HG02642 (cell line): ENCODE measurements at regions not wholly inside any gene's neighbourhood (a gene's known extent, or its start where the extent isn't known, plus 50 kb on each side); places are given as distances from the start of the nearest gene placed in this dataset.

Source experiments
- ATAC-seq: cut with Tn5 transposase; IDR thresholded peaks from one replicate; pipeline ENCODE4 v1.9.1; 2021; ENCODE audit warnings: mild to moderate bottlenecking; ENCODE audit not compliant: unreplicated experiment, poor library complexity

DNA sequence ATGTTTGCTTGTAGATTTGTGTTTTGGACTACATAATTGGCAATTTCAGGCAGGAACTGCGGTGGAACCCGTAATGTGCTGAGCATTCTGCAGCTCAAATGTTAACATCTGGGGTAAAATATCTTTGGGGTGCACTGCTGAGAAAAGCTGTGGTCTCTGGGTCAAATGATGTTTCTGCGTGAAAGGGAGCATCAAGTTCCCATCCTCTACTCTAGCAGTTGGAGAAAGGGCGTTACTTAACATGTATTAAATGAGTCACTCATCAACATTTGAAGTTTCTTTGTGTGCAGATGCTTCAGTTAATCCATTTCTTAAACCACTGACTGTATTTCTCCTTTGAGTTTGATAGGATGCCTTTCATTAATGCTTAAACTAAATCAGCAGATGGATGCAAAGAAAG, 273.1 kb upstream of the PITRM1 start:
- no peak for ATAC-seq

- no peak for ATAC-seq
Observed at GRCh38 chr10:3442451-3442990, 269.9 kb upstream of the PITRM1 start.

DNA sequence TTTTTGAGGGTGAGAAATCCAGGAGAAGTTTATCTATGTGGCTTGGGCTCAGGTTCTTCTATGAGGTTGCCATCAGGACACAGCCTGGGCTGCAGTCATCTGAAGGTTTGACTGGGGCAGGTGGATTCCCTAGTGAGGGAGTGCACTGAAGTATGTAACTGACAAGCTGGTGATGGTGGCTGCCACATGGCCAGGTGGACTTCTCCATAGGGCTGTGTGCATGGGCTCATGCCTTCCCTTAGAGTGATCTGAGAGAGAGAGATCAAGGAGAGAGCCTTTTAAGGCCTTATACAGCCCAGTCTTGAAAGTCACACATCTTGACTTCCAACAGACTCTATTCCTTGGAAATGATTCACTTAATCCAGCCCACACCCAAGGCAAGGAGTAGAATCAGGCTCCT, 266.6 kb upstream of the PITRM1 start:
- ATAC-seq: no peak

- ATAC-seq: no peak
Observed at GRCh38 chr10:3438606-3439005, 266.0 kb upstream of the PITRM1 start.

- no peak for ATAC-seq
Observed at GRCh38 chr10:3435671-3436070, 263.1 kb upstream of the PITRM1 start.

DNA sequence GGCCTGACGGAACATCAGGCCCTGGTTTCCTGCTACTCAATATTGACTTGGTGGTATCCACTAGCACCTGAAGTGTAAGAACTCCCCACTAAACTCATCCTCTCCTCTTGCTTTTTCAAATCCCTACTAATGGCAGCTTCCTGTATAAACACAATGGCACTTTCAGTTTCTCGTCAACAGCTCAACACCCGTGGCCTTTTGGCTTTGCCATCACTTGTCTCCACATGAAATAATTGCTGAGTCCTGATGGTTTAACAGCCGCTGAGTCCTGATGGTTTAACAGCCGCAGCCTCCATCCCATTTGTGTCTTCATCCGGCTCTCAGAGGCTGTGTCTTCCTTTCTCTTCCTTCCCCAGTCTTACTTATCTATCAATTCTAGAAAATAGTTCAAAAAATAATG, 261.4 kb upstream of the PITRM1 start:
- ATAC-seq: no peak

GRCh38 chr10:3433131-3433530, 260.5 kb upstream of the PITRM1 start:
- no peak for ATAC-seq

- no peak for ATAC-seq
Observed at GRCh38 chr10:3432081-3432825, 259.7 kb upstream of the PITRM1 start.

- ATAC-seq: no peak
Observed at GRCh38 chr10:3430501-3430900, 257.9 kb upstream of the PITRM1 start.

DNA sequence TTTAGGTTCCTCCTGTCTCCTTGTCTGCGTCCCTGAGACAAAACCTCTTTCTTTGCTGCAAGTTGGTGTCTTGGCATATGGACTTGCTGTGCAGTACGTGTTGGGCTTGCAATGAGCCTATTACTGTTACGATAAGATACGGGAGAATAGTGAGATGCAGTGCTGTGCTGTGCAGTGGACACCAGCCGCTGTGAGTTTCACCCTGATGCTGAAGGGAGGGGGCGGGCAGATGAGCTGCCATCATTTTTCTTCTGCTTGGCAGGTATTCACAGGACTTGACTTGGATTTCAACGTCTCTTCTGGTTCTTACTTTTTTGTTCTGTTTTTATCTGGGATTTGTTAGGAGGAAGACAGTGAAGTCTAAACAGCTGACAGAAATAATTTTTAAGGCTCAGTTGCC, 257.1 kb upstream of the PITRM1 start:
- ATAC-seq: no peak

GRCh38 chr10:3428826-3429225, 256.2 kb upstream of the PITRM1 start:
- ATAC-seq: no peak

DNA sequence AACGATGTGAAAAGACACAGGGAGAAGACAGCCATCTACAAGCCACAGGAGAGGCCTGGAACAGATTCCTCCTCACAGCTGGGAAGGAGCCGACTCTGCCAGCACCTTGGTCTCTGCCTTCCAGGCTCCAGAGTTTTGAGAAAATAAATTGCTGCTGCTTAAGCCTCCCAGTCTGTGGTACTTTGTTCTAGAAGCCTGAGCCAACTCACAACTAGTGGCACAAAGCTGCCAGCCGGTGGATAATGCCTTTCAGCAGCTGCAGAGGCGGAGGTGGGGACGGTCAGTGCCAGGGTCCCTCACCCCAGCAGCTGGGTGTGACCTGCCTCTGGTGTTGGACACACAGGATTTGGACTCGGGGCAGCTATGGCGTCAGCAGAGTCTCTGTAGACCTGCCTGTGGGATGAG, 255.4 kb upstream of the PITRM1 start:
- no peak for ATAC-seq

DNA sequence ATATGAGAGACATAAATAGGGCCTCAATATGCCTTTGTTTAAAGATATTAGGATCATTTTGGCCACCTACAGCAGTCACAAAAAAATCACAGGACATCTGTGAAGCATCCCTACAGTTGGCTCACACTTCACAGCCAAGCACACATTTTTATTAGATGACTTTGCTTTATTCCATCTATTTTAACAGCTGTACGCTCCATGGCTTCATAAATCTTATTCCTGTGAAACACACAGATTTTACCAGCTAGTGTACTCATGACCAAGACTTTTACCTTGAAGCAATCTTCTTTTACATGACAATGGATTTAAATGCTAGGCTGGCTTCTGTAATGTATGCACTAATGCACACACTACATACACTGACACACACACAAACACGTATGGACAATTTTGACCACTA, 254.8 kb upstream of the PITRM1 start:
- ATAC-seq: no peak

- ATAC-seq: no peak
Observed at GRCh38 chr10:3426190-3426845, 253.7 kb upstream of the PITRM1 start.

DNA sequence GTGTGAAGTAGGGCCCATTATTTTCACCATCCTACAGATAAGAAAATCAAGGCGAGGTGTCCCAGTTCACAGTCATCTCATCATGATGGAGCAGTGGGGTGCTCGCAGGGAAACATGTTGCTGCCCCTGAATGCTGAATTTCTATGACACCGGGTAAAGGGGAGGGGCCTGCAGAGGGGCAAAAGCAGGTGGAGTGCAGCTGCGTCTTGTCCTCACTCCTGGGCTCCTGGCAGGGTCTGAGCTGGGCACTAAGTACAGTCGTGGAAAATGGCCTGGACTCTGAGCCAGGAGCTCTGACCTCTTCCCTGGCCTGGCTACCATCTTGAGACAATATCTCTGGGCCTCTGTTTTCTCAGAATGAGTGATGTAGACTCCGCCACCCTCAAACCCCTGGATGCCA, 253.1 kb upstream of the PITRM1 start:
- no peak for ATAC-seq

- no peak for ATAC-seq
Observed at GRCh38 chr10:3425261-3425660, 252.7 kb upstream of the PITRM1 start.

- no peak for ATAC-seq
Observed at GRCh38 chr10:3424111-3424851, 251.7 kb upstream of the PITRM1 start.

- no peak for ATAC-seq
Observed at GRCh38 chr10:3423384-3423783, 250.8 kb upstream of the PITRM1 start.

GRCh38 chr10:3422282-3422681, 249.7 kb upstream of the PITRM1 start:
- no peak for ATAC-seq

DNA sequence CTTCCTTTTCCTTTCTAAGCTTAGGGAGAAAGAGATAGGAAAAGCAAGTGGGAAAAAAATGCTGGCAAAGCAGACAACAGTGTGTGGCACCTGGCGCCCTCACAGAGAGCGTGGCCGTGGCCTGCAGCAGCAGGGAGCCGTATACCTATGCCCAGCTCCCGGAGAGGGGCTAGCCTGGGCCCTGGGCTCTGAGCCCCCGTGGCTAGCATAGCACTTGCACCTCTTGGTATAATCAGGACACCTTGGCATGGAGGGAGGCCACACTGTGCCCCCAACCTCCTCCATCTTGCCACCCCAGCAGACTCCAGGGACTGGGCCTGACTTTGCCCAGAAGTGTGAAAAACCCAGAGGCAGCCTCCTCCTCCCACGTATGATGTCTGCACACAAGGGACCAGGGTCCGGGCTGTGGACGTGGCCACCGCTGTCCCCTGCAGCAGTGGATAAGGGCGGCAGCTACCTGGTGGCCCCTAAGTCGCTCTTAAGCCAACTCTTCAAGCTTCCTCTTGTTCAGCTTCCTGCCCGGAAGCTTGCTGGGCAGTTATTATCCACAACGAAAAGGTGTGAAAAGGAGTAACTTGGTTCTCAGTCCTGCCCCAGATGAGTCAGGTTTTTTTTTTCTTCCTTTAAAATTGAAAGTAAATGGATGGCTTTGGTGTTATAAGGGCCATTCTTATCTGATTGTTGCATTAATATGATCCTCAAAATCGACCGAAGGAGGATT, 249.1 kb upstream of the PITRM1 start:
- ATAC-seq: no peak
